NT2/D1 (cell line): ENCODE measurements at regions not wholly inside any gene's neighbourhood (a gene's known extent, or its start where the extent isn't known, plus 50 kb on each side); places are given as distances from the start of the nearest gene placed in this dataset.
"Not testable (repeated sequence)": the region's sequence is repeated elsewhere in the genome, so short reads cannot be mapped to it uniquely, and the experiment has no call there.

Source experiments
- SUZ12 ChIP-seq: IDR thresholded peaks from 2 replicates; pipeline ENCODE4 v1.6.1; 2011; ENCODE audit not compliant: insufficient read length, insufficient read depth; ENCODE audit errors: extremely low read depth
- YY1 ChIP-seq: IDR thresholded peaks from 2 replicates; pipeline ENCODE4 v1.6.1; 2011; ENCODE audit not compliant: insufficient read length, insufficient read depth
- ZNF274 ChIP-seq: IDR thresholded peaks from 2 replicates; pipeline ENCODE4 v1.6.1; 2011; ENCODE audit warnings: mild to moderate bottlenecking, low read depth, low read length

- TF ChIP-seq ZNF274, SUZ12, YY1: not testable (repeated sequence)
Measured at GRCh38 chr13:54268013-54268695, 1239.5 kb downstream of the OLFM4 start.
